HepG2 (cell line): ENCODE measurements at regions not wholly inside any gene's neighbourhood (a gene's known extent, or its start where the extent isn't known, plus 50 kb on each side); places are given as distances from the start of the nearest gene placed in this dataset.

Experiments
- BCLAF1 ChIP-seq: fragments of 450-650 bp; IDR thresholded peaks from 2 replicates; pipeline ENCODE4 v1.6.1; 2017; ENCODE audit warnings: mild to moderate bottlenecking
- DNMT1 ChIP-seq: sonication (generic); formaldehyde crosslinking; IDR thresholded peaks from 2 replicates; pipeline ENCODE4 v1.5.1; 2020; ENCODE audit warnings: mild to moderate bottlenecking, missing genetic modification reagents
- FLYWCH1 ChIP-seq: sonication (generic); formaldehyde crosslinking; IDR thresholded peaks from 2 replicates; pipeline ENCODE4 v1.8.1; 2023; ENCODE audit warnings: mild to moderate bottlenecking, missing genetic modification reagents
- IRF2 ChIP-seq: IDR thresholded peaks from 2 replicates; pipeline ENCODE4 v1.6.1; 2018; ENCODE audit warnings: missing genetic modification reagents, missing compliant biosample characterization
- IRX3 ChIP-seq: sonication (generic); formaldehyde crosslinking; IDR thresholded peaks from 2 replicates; pipeline ENCODE4 v1.8.1; 2023; ENCODE audit warnings: mild to moderate bottlenecking, low read depth, missing genetic modification reagents, borderline replicate concordance
- KMT2B ChIP-seq: IDR thresholded peaks from 2 replicates; pipeline ENCODE4 v1.6.1; 2016; ENCODE audit warnings: missing genetic modification reagents, missing compliant biosample characterization
- MIER2 ChIP-seq: IDR thresholded peaks from 2 replicates; pipeline ENCODE4 v1.6.1; 2016; ENCODE audit warnings: missing biosample characterization, missing genetic modification reagents
- MYNN ChIP-seq: sonication (generic); formaldehyde crosslinking; IDR thresholded peaks from 2 replicates; pipeline ENCODE4 v1.4.0; 2020; ENCODE audit warnings: mild to moderate bottlenecking, low read depth, missing genetic modification reagents
- NCOR1 ChIP-seq: fragments of 200-600 bp; sonication (generic); IDR thresholded peaks from 2 replicates; pipeline ENCODE4 v1.7.0; 2017; ENCODE audit warnings: antibody characterized with exemption, low read length, borderline replicate concordance
- NR2F1 ChIP-seq, 2 experiments: fragments of 450-650 bp in 1 of 2; formaldehyde crosslinking in 1 of 2; IDR thresholded peaks; 2 replicates each; pipeline versions ENCODE4 v1.5.0 to v1.6.1; 2016 to 2020; ENCODE audit warnings: mild to moderate bottlenecking in 1 of 2, missing compliant biosample characterization in 1 of 2, missing genetic modification reagents in 1 of 2, moderate library complexity in 1 of 2
- PCBP1 ChIP-seq: fragments of 200-400 bp; formaldehyde crosslinking; IDR thresholded peaks from 2 replicates; pipeline ENCODE4 v1.6.1; 2017; ENCODE audit warnings: mild to moderate bottlenecking, low read depth, low read length, borderline replicate concordance
- U2AF2 ChIP-seq: fragments of 200-400 bp; formaldehyde crosslinking; IDR thresholded peaks from 2 replicates; pipeline ENCODE4 v1.6.1; 2017; ENCODE audit warnings: low read depth, mild to moderate bottlenecking, low read length
- ZNF17 ChIP-seq: sonication (generic); formaldehyde crosslinking; IDR thresholded peaks from 2 replicates; pipeline ENCODE4 v1.5.0; 2020; ENCODE audit warnings: mild to moderate bottlenecking, missing genetic modification reagents
- ZNF274 ChIP-seq: sonication (generic); formaldehyde crosslinking; IDR thresholded peaks from 2 replicates; pipeline ENCODE4 v1.5.1; 2020; ENCODE audit warnings: mild to moderate bottlenecking, missing genetic modification reagents
- ZNF446 ChIP-seq: sonication (generic); formaldehyde crosslinking; IDR thresholded peaks from 2 replicates; pipeline ENCODE4 v1.5.0; 2020; ENCODE audit warnings: mild to moderate bottlenecking, missing genetic modification reagents
- ZNF576 ChIP-seq: sonication (generic); formaldehyde crosslinking; IDR thresholded peaks from 2 replicates; pipeline ENCODE4 v1.4.0; 2020; ENCODE audit warnings: mild to moderate bottlenecking, missing genetic modification reagents
- ZNF660 ChIP-seq: sonication (generic); formaldehyde crosslinking; IDR thresholded peaks from 2 replicates; pipeline ENCODE4 v1.5.1; 2020; ENCODE audit warnings: mild to moderate bottlenecking, low read depth, missing genetic modification reagents, borderline replicate concordance
- ZNF672 ChIP-seq: sonication (generic); formaldehyde crosslinking; IDR thresholded peaks from 2 replicates; pipeline ENCODE4 v1.8.1; 2022; ENCODE audit warnings: missing genetic modification reagents
- ZNF713 ChIP-seq: sonication (generic); formaldehyde crosslinking; IDR thresholded peaks from 2 replicates; pipeline ENCODE4 v1.4.0; 2020; ENCODE audit warnings: mild to moderate bottlenecking, missing genetic modification reagents
- ZNF850 ChIP-seq: sonication (generic); formaldehyde crosslinking; conservative IDR thresholded peaks from 2 replicates; pipeline ENCODE4 v1.9.0; 2021; ENCODE audit warnings: mild to moderate bottlenecking, missing genetic modification reagents
- TF ChIP-seq, protein P1 (sequence below): sonication (generic); formaldehyde crosslinking; IDR thresholded peaks from 2 replicates; pipeline ENCODE4 v1.4.0; 2020; ENCODE audit warnings: missing genetic modification reagents

- no peak for TF ChIP-seq IRX3 (CRISPR knock-in tag)
- TF ChIP-seq PCBP1 = no peak
- TF ChIP-seq NR2F1 (CRISPR knock-in tag; IDR thresholded peaks at IDR 0.05) = peak; percentile 92 to 95
- TF ChIP-seq DNMT1 (CRISPR knock-in tag) = no peak
- no peak for TF ChIP-seq MYNN (CRISPR knock-in tag)
- no peak for TF ChIP-seq BCLAF1
- TF ChIP-seq U2AF2 = no peak
- no peak for TF ChIP-seq FLYWCH1 (CRISPR knock-in tag)
- no peak for TF ChIP-seq ZNF660 (CRISPR knock-in tag)
- no peak for TF ChIP-seq ZNF672 (CRISPR knock-in tag)
- no peak for TF ChIP-seq ZNF850 (CRISPR knock-in tag)
- TF ChIP-seq MIER2 (CRISPR knock-in tag) = peak; percentile 62; the same call in 1 of the 2 replicates
- peak; percentile 69 for TF ChIP-seq KMT2B (CRISPR knock-in tag)
- TF ChIP-seq NCOR1 = peak; percentile 88; the same call in 1 of the 2 replicates
- TF ChIP-seq ZNF274 (CRISPR knock-in tag) = no peak
- TF ChIP-seq ZNF446 (CRISPR knock-in tag) = no peak
- no peak for TF ChIP-seq ZNF17 (CRISPR knock-in tag)
- TF ChIP-seq, protein P1, sequence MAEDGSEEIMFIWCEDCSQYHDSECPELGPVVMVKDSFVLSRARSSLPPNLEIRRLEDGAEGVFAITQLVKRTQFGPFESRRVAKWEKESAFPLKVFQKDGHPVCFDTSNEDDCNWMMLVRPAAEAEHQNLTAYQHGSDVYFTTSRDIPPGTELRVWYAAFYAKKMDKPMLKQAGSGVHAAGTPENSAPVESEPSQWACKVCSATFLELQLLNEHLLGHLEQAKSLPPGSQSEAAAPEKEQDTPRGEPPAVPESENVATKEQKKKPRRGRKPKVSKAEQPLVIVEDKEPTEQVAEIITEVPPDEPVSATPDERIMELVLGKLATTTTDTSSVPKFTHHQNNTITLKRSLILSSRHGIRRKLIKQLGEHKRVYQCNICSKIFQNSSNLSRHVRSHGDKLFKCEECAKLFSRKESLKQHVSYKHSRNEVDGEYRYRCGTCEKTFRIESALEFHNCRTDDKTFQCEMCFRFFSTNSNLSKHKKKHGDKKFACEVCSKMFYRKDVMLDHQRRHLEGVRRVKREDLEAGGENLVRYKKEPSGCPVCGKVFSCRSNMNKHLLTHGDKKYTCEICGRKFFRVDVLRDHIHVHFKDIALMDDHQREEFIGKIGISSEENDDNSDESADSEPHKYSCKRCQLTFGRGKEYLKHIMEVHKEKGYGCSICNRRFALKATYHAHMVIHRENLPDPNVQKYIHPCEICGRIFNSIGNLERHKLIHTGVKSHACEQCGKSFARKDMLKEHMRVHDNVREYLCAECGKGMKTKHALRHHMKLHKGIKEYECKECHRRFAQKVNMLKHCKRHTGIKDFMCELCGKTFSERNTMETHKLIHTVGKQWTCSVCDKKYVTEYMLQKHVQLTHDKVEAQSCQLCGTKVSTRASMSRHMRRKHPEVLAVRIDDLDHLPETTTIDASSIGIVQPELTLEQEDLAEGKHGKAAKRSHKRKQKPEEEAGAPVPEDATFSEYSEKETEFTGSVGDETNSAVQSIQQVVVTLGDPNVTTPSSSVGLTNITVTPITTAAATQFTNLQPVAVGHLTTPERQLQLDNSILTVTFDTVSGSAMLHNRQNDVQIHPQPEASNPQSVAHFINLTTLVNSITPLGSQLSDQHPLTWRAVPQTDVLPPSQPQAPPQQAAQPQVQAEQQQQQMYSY (CRISPR knock-in tag) = 0 out of 2 replicates have a peak, but pooled peaks have one; percentile 28
- peak; percentile 61 for TF ChIP-seq IRF2 (CRISPR knock-in tag)
- TF ChIP-seq ZNF713 = 0 out of 2 replicates have a peak, but pooled peaks have one; percentile 43
- no peak for TF ChIP-seq ZNF576 (CRISPR knock-in tag)
Observed at GRCh38 chr2:234694244-234695013, 197.5 kb upstream of the ARL4C start (continued).
